GM19468 (cell line): ENCODE measurements at regions not wholly inside any gene's neighbourhood (a gene's known extent, or its start where the extent isn't known, plus 50 kb on each side); places are given as distances from the start of the nearest gene placed in this dataset.
"Not testable (repeated sequence)": the region's sequence is repeated elsewhere in the genome, so short reads cannot be mapped to it uniquely, and the experiment has no call there.

ENCODE experiments used
- ATAC-seq: cut with Tn5 transposase; IDR thresholded peaks from one replicate; pipeline ENCODE4 v1.9.1; 2021; ENCODE audit warnings: mild to moderate bottlenecking, moderate library complexity, moderate number of reproducible peaks; ENCODE audit not compliant: unreplicated experiment; ENCODE audit errors: extremely low read depth

DNA sequence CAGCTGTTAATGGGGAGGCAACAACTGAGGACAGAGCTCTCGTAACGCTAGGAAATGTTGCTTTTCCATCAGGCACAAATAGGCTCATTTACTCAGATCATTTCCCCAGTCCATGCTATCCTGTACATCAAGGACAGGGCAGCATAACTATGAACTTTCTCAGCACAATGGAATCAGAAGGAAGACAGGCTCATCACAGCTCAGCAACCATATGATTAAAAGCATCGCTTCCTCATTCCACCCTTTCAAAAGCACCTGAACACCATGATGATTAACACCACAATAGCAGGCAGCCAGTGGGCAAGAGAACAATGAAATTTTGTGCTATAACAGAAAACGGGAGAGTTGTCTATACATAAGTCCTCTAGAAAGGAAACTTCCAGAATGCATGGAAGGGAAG lies 297.8 kb downstream of the ZNF674 start:
- no peak for ATAC-seq

GRCh38 chrX:46244451-46244850 lies 300.8 kb downstream of the ZNF674 start:
- ATAC-seq: no peak

- no peak for ATAC-seq
Observed at GRCh38 chrX:46236411-46236810, 308.8 kb downstream of the ZNF674 start.

- ATAC-seq: no peak
Observed at GRCh38 chrX:46235778-46236177, 309.4 kb downstream of the ZNF674 start.

DNA sequence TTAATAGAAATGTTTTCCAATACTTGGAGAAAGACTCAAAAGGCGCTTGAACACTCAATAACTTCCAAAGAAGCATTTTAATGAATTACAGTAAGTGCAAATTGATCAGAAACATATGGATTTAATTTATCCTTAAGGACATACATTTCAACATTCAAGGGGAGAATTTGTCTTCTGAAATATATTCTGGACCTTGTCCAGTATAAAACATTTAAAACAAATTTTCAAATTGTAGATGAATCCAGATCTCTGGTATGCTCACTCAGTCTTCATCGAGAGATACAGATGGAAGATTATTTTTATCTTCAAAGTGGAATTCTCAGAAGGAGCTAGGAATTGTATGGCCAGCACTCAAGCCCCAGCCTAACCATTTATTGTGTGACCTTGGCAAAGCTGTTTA lies 310.4 kb downstream of the ZNF674 start:
- ATAC-seq: no peak

DNA sequence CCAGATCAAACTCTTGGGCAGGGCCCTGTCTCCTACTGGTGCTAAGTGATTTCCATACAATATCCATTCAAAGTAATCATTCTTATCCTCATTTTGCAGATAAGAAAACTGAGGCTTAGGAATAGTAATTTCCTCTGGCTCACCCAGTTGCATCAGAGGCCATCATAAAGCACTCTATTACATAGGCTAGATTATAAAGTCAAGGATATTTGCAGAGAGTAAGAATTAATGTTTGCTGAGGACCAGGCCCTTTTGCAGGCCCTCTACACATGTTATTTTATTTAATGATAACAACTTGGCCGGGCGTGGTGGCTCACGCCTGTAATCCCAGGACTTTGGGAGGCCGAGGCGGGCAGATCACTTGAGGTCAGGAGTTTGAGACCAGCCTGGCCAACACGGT lies 316.8 kb downstream of the ZNF674 start:
- no peak for ATAC-seq

DNA sequence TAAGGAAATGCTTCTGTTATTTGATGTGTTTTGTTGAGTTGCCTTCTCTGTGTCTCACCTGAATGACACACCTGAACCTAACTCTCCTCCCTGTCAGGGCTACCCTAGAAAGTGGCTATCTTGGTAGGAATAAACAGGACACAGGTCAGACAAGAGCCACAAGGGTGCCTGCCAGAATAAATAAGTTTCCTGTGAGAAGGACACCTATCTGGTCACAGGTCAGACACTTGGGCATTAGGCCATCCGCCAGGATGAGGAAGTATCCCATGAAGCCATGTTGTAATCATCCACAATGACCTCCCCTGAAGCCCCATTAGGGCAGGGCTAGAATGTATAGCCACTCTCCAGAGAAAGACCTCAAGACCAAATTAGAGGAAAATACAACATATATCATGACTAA lies 318.8 kb downstream of the ZNF674 start:
- no peak for ATAC-seq

DNA sequence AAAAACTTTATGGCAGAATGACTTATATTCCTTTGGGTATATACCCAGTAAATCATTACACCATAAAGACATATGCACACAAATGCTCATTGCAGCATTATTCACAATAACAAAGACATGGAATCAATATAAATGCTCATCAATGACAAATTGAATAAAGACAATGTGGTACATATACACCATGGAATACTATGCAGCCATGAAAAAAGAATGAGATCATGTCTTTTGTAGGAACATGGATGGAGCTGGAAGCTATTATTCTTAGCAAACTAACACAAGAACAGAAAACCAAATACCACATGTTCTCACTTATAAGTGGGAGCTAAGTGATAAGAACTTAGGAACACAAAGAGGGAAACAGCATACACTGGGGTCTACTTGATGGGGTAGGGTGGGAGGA lies 321.7 kb downstream of the ZNF674 start:
- ATAC-seq: not testable (repeated sequence)

DNA sequence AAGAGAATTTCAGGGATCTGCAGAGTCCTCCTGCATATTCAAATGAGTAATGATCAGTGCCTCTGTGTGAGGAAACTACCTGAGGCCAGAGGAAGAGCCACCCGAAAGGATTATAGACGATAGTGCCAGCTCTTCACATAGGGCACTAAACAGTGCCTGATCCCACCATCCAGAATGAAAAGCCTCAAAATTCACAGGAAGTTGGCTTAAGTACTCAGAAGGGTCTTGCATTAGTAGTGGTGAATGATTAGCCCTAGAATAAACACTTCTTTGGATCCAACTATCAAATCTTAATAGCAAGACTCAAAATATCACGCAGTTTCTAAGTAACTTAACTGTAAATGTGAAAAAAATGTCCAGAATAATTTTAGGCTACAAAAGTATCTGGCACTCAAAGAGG lies 324.4 kb downstream of the ZNF674 start:
- no peak for ATAC-seq

GRCh38 chrX:46218373-46218772 lies 326.8 kb downstream of the ZNF674 start:
- ATAC-seq: no peak

DNA sequence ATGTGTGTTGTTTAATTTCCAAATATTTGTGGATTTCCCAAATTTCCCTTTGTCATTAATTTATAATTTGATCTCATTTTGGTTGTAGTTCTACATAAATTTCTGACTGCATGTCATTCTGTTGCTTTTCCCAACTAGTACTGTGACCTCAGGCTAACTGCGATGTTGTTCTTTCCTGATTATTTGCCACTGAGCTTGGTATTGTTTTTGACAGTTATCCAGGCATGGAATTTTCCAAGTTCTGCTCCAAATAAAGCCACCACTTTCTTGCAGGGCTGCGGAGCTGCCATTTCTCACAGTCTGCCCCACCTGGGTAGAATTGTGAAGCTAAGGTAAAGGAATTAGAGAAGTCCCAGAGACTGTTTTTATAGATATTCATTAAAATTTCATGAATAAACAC lies 328.8 kb downstream of the ZNF674 start:
- no peak for ATAC-seq

DNA sequence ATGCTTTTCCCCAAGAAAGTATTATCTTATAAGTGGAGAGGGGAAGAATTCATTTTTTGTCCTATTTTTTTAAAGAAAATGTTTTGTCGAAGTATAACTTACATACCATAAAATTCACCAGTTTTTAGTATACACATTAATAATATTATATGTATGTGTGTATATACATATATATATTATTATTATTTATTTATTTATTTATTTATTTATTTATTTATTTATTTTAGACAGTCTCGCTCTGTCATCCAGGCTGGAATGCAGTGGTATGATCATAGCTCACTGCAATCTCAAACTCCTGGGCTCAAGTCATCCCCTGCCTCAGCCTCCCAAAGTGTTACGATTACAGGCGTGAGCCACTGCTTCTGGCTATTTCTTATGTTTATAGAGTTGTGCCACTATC lies 334.1 kb downstream of the ZNF674 start:
- no peak for ATAC-seq

GRCh38 chrX:46209768-46210167 lies 335.5 kb downstream of the ZNF674 start:
- no peak for ATAC-seq

DNA sequence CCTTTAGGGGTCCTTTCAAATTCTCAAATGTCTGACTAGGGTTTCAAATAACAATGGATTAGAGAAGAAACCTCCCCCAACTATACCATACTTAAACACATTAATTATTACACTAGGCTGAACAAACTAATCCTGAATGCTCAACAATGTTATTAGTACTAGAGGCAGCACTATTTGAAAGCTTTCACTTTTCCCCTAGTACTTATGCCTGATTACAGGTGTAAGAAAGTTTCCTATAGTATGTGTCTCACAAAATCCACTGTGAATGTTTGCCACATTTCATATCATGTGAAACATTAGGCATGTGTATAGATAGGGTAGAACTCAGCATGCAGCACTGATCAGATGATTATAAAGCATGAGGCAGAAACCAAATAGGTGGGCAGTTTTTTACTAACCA lies 336.2 kb downstream of the ZNF674 start:
- no peak for ATAC-seq

DNA sequence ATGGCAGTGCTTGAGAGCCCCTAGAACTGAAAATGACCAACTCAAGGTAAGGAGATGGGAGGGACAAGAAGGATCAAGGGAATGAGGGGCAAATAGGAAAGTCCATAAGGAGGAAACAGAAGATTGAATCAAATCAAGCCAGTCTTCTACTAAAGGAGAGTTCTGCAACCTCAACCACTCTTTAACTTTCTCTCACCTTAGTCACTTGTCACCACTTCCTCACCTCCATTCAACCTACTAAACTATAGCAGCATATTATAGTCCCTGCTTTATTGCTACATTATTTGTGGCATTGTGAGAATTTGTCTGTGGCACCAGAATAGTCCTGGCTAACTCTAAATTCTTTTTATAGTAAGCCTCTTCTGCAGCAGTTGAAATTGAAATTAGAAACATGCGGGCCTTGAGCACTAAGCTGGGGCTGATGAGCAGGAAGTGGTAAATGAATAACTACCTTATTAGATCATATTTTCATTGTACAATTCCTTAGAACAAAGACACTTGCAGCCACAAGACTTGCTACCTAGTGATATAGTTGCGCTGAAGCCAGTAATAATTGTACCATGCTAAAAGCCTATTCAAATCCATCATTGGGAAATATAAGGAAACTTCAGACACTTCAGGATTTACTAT lies 336.9 kb downstream of the ZNF674 start:
- ATAC-seq: no peak

DNA sequence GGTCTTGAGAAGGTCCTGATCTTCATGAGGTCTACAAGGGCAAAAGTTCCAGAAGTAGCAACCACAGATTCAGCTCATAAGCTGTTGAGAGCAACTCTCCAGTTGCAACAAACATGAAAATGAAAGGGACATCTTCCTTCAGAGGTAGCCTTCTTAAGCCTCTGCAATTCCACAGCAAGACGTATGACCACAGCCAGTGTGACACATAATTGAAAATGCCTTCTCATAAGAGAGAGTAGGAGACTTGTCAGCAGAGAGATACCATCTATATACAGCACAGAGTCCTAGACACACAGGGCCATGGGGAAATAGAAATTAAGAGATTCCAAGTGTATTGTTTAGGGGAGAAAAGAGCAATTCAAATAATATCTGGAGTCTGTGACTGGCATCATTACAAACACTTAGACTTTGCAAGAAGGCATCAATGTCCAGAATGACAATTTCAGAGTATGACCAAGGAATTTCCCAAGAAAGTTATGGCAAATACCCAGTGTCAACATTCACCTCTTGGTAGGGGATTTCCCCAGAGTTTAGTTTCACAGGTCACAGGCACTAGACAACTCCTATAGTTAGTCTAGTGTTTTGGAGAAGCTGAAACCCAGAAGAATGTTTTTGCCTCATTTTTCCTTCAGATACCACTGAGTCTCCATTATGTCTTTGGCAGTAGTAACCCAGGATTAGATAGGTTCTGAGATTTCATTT lies 340.3 kb downstream of the ZNF674 start:
- no peak for ATAC-seq

DNA sequence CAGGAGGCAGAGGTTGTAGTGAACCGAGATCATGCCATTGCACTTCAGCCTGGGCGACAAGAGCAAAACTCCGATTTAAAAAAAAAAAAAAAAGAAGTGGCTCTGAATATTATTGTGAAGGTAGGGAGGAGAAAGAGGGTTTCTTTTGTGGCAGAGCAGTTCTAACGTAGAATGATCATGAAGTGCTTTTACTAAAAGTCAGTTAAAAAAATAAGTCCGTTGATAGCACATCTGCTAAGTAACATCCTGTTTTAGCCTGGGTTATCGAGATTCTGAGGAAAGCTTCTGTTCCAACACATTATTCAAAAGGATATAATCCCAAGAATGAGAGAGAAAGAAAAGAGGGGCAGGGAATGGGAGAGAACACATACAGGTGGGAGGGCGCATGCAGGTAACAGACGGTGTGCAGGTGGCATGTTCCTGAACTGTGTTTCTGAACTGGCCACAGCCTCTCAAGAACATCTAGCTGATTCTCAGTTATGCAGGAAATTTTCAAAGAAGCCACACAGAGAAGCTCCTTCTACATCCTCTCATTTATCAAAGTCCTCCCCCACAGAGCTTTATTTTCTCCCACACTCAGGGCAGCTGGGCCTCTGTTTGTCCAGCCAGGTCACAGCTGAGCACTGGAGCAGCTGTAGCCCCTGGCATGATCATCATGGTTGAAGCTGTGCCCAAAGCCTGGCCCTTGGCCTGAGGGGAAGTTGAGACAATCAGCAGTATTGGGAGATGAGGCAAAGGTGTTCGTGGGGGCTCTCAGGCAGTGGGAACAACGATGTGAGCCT lies 342.3 kb downstream of the ZNF674 start:
- no peak for ATAC-seq

DNA sequence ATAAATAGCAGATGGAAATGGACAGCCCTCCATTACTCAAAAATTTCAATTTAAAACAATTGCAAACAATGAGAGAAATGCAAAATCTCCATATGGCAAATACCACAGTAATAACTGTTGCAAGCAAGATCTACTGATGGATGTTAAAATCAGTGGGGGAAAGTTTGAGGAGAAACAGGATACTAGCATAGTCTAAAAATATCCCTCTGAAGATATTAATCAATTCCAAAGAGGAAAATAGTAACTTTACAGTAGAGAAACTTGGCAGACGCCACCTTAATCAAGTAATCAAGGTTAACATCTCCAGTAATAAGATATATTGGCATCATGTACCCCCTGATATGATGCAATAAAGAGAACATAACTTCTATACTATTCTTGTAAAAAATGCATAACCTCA lies 344.8 kb downstream of the ZNF674 start:
- no peak for ATAC-seq

DNA sequence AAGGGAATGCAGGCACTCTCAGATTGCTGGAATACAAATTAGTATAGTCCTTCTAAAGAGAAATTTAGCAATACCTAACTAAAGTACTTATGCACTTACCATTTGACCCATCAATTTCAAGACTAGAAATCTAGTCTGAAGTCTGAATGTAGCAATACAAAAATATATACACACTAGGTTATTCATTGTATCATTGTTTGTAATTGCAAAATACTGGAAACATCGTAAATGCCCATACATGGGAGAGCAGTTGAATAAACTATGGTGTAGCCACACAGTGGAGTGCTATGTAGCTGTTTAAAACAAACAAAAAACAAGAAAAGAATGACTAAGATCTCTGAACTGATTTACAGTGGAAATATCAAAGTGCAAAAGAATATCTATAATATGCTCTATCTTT lies 346.4 kb downstream of the ZNF674 start:
- ATAC-seq: no peak

GRCh38 chrX:46186811-46187106 lies 358.5 kb downstream of the ZNF674 start:
- not testable (repeated sequence) for ATAC-seq

DNA sequence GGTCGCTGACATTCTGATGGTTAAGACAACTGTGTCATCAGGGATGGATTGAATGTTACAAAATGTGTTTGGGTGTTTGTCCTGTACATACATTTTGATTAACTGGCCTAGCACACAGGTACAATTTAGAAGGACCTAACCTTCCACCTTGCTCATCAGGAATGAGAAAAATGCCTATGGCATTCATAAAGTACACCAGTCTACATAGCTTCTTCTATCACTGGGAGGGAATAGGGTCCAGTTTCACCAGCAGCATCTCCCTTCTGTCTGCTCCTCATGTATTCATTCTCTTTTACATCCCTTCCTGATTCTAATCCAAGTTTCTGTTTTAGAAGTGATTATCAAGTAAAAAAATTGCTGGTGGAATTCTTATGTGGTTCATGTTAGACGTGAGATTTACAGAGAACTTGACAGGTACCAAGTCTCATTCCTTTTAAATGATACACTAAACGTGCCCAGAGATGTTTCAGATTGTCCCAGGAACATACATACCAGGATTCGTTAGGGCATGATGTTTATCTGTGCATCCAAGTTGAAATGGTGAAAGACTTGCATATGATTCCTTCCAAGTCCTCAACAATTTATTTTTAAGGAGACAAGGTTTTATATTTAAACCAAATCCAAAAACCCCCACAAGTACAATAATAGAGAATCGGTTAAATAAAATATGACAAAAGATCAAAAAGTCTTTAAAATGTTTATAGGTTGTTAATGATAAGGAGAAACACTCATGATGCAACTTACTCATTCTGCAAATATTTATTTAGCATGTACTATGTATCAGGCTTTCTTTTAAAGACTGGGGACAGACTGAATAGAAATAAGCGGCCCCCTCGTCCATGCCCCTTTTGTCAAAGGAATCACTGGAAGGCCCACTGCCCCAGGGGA lies 359.1 kb downstream of the ZNF674 start:
- no peak for ATAC-seq
